Pancreas (tissue), 10 donors: ENCODE measurements at regions not wholly inside any gene's neighbourhood (a gene's known extent, or its start where the extent isn't known, plus 50 kb on each side); places are given as distances from the start of the nearest gene placed in this dataset.

ENCODE experiments used
- ATAC-seq, 4 donors: fragments of 200-7000 bp; cut with Tn5 transposase; one replicate each; pipeline versions ENCODE4 v1.8.0 to v1.9.1; 2020; ENCODE audit warnings: mild to moderate bottlenecking in 4 of 4, moderate library complexity in 4 of 4
- DNase-seq, 6 donors: peaks; one replicate each; pipeline ENCODE4 v3.0.0-alpha.2; 2020
- FAIRE-seq: peaks from 2 replicates; lab custom pipeline; 2012; peaks lifted over from hg19 to GRCh38; lab: Jason Lieb, UNC
- H3K27ac ChIP-seq, 4 donors: fragments of 200-600 bp; sonication (generic); 1 replicate in 3 of 4; 2 replicates in 1 of 4; pipeline versions ENCODE4 v1.5.0 to v1.8.0; 2020
- H3K27me3 ChIP-seq, 4 donors: fragments of 200-600 bp; one replicate each; pipeline ENCODE4 v1.8.0; 2021
- H3K36me3 ChIP-seq, 3 donors: fragments of 200-600 bp; sonication (generic) in 1 of 3; one replicate each; pipeline versions ENCODE4 v1.5.0 to v1.8.0; 2020 to 2021
- H3K4me1 ChIP-seq, 3 donors: fragments of 200-600 bp; one replicate each; pipeline ENCODE4 v1.8.0; 2021
- H3K4me3 ChIP-seq, 4 donors: fragments of 200-600 bp; sonication (generic) in 2 of 4; one replicate each; pipeline versions ENCODE4 v1.5.0 to v1.8.0; 2020 to 2021
- H3K9me3 ChIP-seq, 4 donors: fragments of 200-600 bp; one replicate each; pipeline ENCODE4 v1.8.0; 2021
- CTCF ChIP-seq, 4 donors: fragments of 200-600 bp; sonication (generic) in 3 of 4; IDR thresholded peaks; one replicate each; pipeline versions ENCODE4 v1.5.0 to v1.8.0; 2021; ENCODE audit warnings: antibody characterized with exemption in 4 of 4
- WGBS, 2 donors: extraction: QIAGEN DNeasy Blood & Tissue Kit; methylation state at CpG; one replicate each; pipeline ENCODE4 v1.1.7; 2013; 5-methylcytosine and 5-hydroxymethylcytosine counted together
- intact Hi-C, 3 donors: fragments of 100-400 bp; cut with DNase I; formaldehyde crosslinking; loops; one replicate each; pipeline versions ENCODE4 v1.11.1 to v1.14.2; 2022
- donor health status: healthy with polysubstance abuse.
- donor health status: DM: no; HTN: no; CAD: no; lungs with moderate emphysema.
- donor health status: DM: no; HTN: no; CAD: no.
- donor health status: control.
- donor health status: control.
- donor health status: Bipolar disorder and iron deficiency.
- donor health status: DM: yes; HTN: yes; CAD: no.
- donor health status: DM: no; HTN: no; CAD: no.
- donor health status: DM: no; HTN: no; CAD: no.
- donor health status: DM: yes; HTN: yes; CAD: no.

- DNase-seq = no peak
- TF ChIP-seq CTCF (IDR thresholded peaks at IDR 0.05) = no peak
- WGBS, 2 donors = 81 to 82% methylated on average over 4 of the region's 4 CpGs
- no peak for FAIRE-seq
- no peak for ATAC-seq
- no peaks in the 10 kb centered on the region for H3K27me3 ChIP-seq
- no peaks in the 10 kb centered on the region for H3K4me1 ChIP-seq
- intact Hi-C loops = no loop called here
- no peak overlapping the region for H3K27ac ChIP-seq
- no peak overlapping the region for H3K4me3 ChIP-seq
- H3K9me3 ChIP-seq = no peaks in the 10 kb centered on the region
- no peaks in the 10 kb centered on the region for H3K36me3 ChIP-seq
These were observed 51.4 kb upstream of the MSX1 start for GRCh38 chr4:4808086-4808485.

GRCh38 chr4:4805887-4806286 is 53.6 kb upstream of the MSX1 start:
- FAIRE-seq = no peak
- WGBS, 2 donors = 65 to 67% methylated on average over 8 of the region's 8 CpGs

GRCh38 chr4:4803912-4804296 is 55.6 kb upstream of the MSX1 start:
- H3K36me3 ChIP-seq = no peaks in the 10 kb centered on the region
- DNase-seq (no peak), ATAC-seq (no peak), FAIRE-seq (no peak)
- H3K4me3 ChIP-seq = no peak overlapping the region
- H3K27ac ChIP-seq = no peak overlapping the region
- no peaks in the 10 kb centered on the region for H3K9me3 ChIP-seq
- H3K4me1 ChIP-seq = no peaks in the 10 kb centered on the region
- H3K27me3 ChIP-seq = no peaks in the 10 kb centered on the region
- no peak for TF ChIP-seq CTCF (IDR thresholded peaks at IDR 0.05)
- 72 to 91% methylated on average over 2 of the region's 2 CpGs for WGBS, 2 donors
- intact Hi-C loops = no loop called here

More at GRCh38 chr4:4805887-4806286, 53.6 kb upstream of the MSX1 start:
- Histone ChIP-seq H3K27me3 (no peaks in the 10 kb centered on the region), H3K4me3 (no peak overlapping the region), H3K9me3 (no peaks in the 10 kb centered on the region), H3K4me1 (no peaks in the 10 kb centered on the region), H3K27ac (no peak overlapping the region), H3K36me3 (no peaks in the 10 kb centered on the region)
- DNase-seq = no peak
- no peak for ATAC-seq
- intact Hi-C loops = no loop called here
- no peak for TF ChIP-seq CTCF (IDR thresholded peaks at IDR 0.05)

GRCh38 chr4:4803216-4803911 is 56.1 kb upstream of the MSX1 start:
- DNase-seq (no peak), ATAC-seq (no peak), FAIRE-seq (no peak)
- Histone ChIP-seq H3K36me3 (no peaks in the 10 kb centered on the region), H3K27ac (no peak overlapping the region), H3K4me1 (no peaks in the 10 kb centered on the region), H3K4me3 (no peak overlapping the region), H3K27me3 (no peaks in the 10 kb centered on the region), H3K9me3 (no peaks in the 10 kb centered on the region)
- 52 to 56% methylated on average over 5 of the region's 5 CpGs for WGBS, 2 donors
- no peak for TF ChIP-seq CTCF (IDR thresholded peaks at IDR 0.05)
- intact Hi-C loops = no loop called here

- Histone ChIP-seq H3K4me1 (no peaks in the 10 kb centered on the region), H3K4me3 (no peak overlapping the region), H3K27me3 (no peaks in the 10 kb centered on the region), H3K9me3 (no peaks in the 10 kb centered on the region), H3K27ac (no peak overlapping the region), H3K36me3 (no peaks in the 10 kb centered on the region)
- intact Hi-C loops = no loop called here
- DNase-seq = no peak
- no peak for ATAC-seq
- TF ChIP-seq CTCF (IDR thresholded peaks at IDR 0.05) = no peak
- no peak for FAIRE-seq
- 64 to 78% methylated on average over 6 of the region's 6 CpGs for WGBS, 2 donors
These were observed 58.6 kb upstream of the MSX1 start for GRCh38 chr4:4800646-4801408.
